GM23338 (cell line): ENCODE measurements at regions not wholly inside any gene's neighbourhood (a gene's known extent, or its start where the extent isn't known, plus 50 kb on each side); places are given as distances from the start of the nearest gene placed in this dataset.

Source experiments
- CREB1 ChIP-seq: fragments of 250-450 bp; sonication (Bioruptor Pico); IDR thresholded peaks from 2 replicates; pipeline ENCODE4 v1.5.0; 2020; ENCODE audit warnings: low read depth, mild to moderate bottlenecking, moderate library complexity
- CTCF ChIP-seq, 2 experiments: fragments of 200-600 bp in 1 of 2; sonication (generic) in 1 of 2; conservative IDR thresholded peaks; 2 replicates each; pipeline versions ENCODE4 v1.5.1 to v1.6.1; 2016 to 2017; ENCODE audit warnings: antibody characterized with exemption in 2 of 2, low read depth in 2 of 2, mild to moderate bottlenecking in 2 of 2, moderate library complexity in 1 of 2
- ETS1 ChIP-seq: IDR thresholded peaks from 2 replicates; pipeline ENCODE4 v1.6.1; 2016; ENCODE audit warnings: antibody characterized with exemption
- EZH2 ChIP-seq: fragments of 200-600 bp; sonication (generic); IDR thresholded peaks from one replicate; pipeline ENCODE4 v1.8.0; 2017; ENCODE audit warnings: antibody characterized with exemption, mild to moderate bottlenecking, low read depth; ENCODE audit not compliant: unreplicated experiment
- EZH2phosphoT487 ChIP-seq: fragments of 200-600 bp; sonication (generic); IDR thresholded peaks from one replicate; pipeline ENCODE4 v1.8.1; 2018; ENCODE audit warnings: antibody characterized with exemption; ENCODE audit not compliant: unreplicated experiment
- JUNB ChIP-seq: IDR thresholded peaks from one replicate; pipeline ENCODE4 v1.6.1; 2016; ENCODE audit warnings: antibody characterized with exemption; ENCODE audit not compliant: unreplicated experiment
- NANOG ChIP-seq: IDR thresholded peaks from 2 replicates; pipeline ENCODE4 v1.6.1; 2016; ENCODE audit warnings: antibody characterized with exemption, borderline replicate concordance
- POLR2AphosphoS5 ChIP-seq: IDR thresholded peaks from 2 replicates; pipeline ENCODE4 v1.6.1; 2016; ENCODE audit warnings: antibody characterized with exemption, low read depth
- REST ChIP-seq: IDR thresholded peaks from one replicate; pipeline ENCODE4 v1.6.1; 2018; ENCODE audit warnings: antibody characterized with exemption; ENCODE audit not compliant: unreplicated experiment
- STAT1 ChIP-seq: IDR thresholded peaks from one replicate; pipeline ENCODE4 v1.6.1; 2016; ENCODE audit warnings: antibody characterized with exemption; ENCODE audit not compliant: unreplicated experiment
- ZNF114 ChIP-seq: fragments of 250-450 bp; sonication (Bioruptor Pico); IDR thresholded peaks from 2 replicates; pipeline ENCODE4 v1.5.0; 2020; ENCODE audit warnings: mild to moderate bottlenecking, moderate library complexity

GRCh38 chr2:240205348-240205747, 64.9 kb upstream of the OTOS start:
- TF ChIP-seq EZH2 (no peak), CTCF (conservative IDR thresholded peaks at IDR 0.05; ENCODE audit: low read depth in 2 of 2) (no peak), REST (no peak), CREB1 (CRISPR knock-in tag) (no peak), POLR2AphosphoS5 (no peak), EZH2phosphoT487 (no peak), NANOG (no peak), STAT1 (no peak), ZNF114 (CRISPR knock-in tag) (no peak), JUNB (no peak), ETS1 (no peak)
